Endothelial cell of umbilical vein (primary cell): ENCODE measurements at regions not wholly inside any gene's neighbourhood (a gene's known extent, or its start where the extent isn't known, plus 50 kb on each side); places are given as distances from the start of the nearest gene placed in this dataset.

Experiments used
- BruUV-seq: library from RNA; stranded (reverse); fragments of 400-500 nt; replicated peaks from 2 replicates; lab custom pipeline; 2021; lab: Mats Ljungman, UMichigan
- CTCF ChIA-PET: fragments of 300-600, 350-600 bp; sonication (Branson Sonifier 250); formaldehyde crosslinking; loops from one replicate; lab custom pipeline; 2021; ENCODE audit warnings: antibody characterized with exemption, inconsistent platforms; lab: Charles Lee
- POLR2A ChIA-PET: fragments of 300-600, 350-600 bp; sonication (Branson Sonifier 250); formaldehyde crosslinking; loops from one replicate; lab custom pipeline; 2021; ENCODE audit warnings: antibody characterized with exemption, inconsistent platforms; lab: Charles Lee
- DNase-seq: peaks from one replicate; pipeline ENCODE4 v3.0.0-alpha.2; 2011; ENCODE audit warnings: low read depth, low spot score
- FAIRE-seq: peaks from 2 replicates; lab custom pipeline; 2011; peaks lifted over from hg19 to GRCh38; lab: Jason Lieb, UNC
- H2AFZ ChIP-seq: 2 replicates; pipeline ENCODE4 v1.6.0; 2012; ENCODE audit warnings: low read depth, low read length, control low read depth, inconsistent platforms
- H3K27ac ChIP-seq: 2 replicates; pipeline ENCODE4 v1.5.1; 2011; ENCODE audit warnings: low read depth, mild to moderate bottlenecking, control low read depth, low read length, moderate library complexity; ENCODE audit not compliant: insufficient read depth
- H3K27me3 ChIP-seq, 2 experiments: 2 replicates each; pipeline versions ENCODE4 v1.6.0 to v1.6.1; 2011; ENCODE audit warnings: low read length in 2 of 2, mixed read lengths in 1 of 2; ENCODE audit not compliant: control insufficient read depth in 2 of 2, insufficient read depth in 2 of 2
- H3K36me3 ChIP-seq, 2 experiments: 2 replicates in 1 of 2; 3 replicates in 1 of 2; pipeline ENCODE4 v1.5.1; 2011; ENCODE audit warnings: low read length in 2 of 2, mild to moderate bottlenecking in 1 of 2, moderate library complexity in 1 of 2; ENCODE audit not compliant: control insufficient read depth in 2 of 2, insufficient read depth in 2 of 2; ENCODE audit errors: extremely low read depth in 1 of 2
- H3K4me1 ChIP-seq: 3 replicates; pipeline ENCODE4 v1.5.1; 2011; ENCODE audit warnings: mild to moderate bottlenecking, low read length; ENCODE audit not compliant: control insufficient read depth, insufficient read depth; ENCODE audit errors: extremely low read depth
- H3K4me2 ChIP-seq: 2 replicates; pipeline ENCODE4 v1.6.1; 2011; ENCODE audit warnings: low read length, control low read depth, mixed read lengths; ENCODE audit not compliant: insufficient read depth
- H3K4me3 ChIP-seq, 3 experiments: fragments of 200-600 bp in 1 of 3; sonication (generic), shearing (Covaris generic) in 1 of 3; replicated peaks in 1 of 3; 2 replicates each; pipeline ENCODE4 v1.5.1; 2011 to 2016; ENCODE audit warnings: control low read depth in 3 of 3, low read length in 3 of 3, mild to moderate bottlenecking in 2 of 3, inconsistent platforms in 1 of 3, low read depth in 1 of 3, moderate library complexity in 1 of 3; ENCODE audit not compliant: insufficient read depth in 1 of 3
- H3K79me2 ChIP-seq: 2 replicates; pipeline ENCODE4 v1.6.0; 2012; ENCODE audit warnings: low read length, inconsistent platforms; ENCODE audit not compliant: control insufficient read depth, insufficient read depth
- H3K9ac ChIP-seq: replicated peaks from 2 replicates; pipeline ENCODE3; 2011; ENCODE audit warnings: low read length, control low read depth; ENCODE audit not compliant: insufficient read depth; ENCODE audit errors: extremely low read depth
- H3K9me1 ChIP-seq: replicated peaks from 3 replicates; pipeline ENCODE4 v1.6.0; 2011; ENCODE audit warnings: mild to moderate bottlenecking, low read length; ENCODE audit not compliant: control insufficient read depth, insufficient read depth; ENCODE audit errors: extremely low read depth
- H3K9me3 ChIP-seq: replicated peaks from 2 replicates; pipeline ENCODE4 v1.5.1; 2012; ENCODE audit warnings: low read length, inconsistent platforms; ENCODE audit not compliant: control insufficient read depth, insufficient read depth
- H4K20me1 ChIP-seq: replicated peaks from 2 replicates; pipeline ENCODE3; 2011; ENCODE audit warnings: mild to moderate bottlenecking, low read length; ENCODE audit not compliant: control insufficient read depth, insufficient read depth; ENCODE audit errors: extremely low read depth
- CTCF ChIP-seq, 2 donors: IDR thresholded peaks; 1 replicate in 1 of 2; 2 replicates in 1 of 2; pipeline ENCODE4 v1.5.1; 2011; ENCODE audit warnings: low read length in 2 of 2, mild to moderate bottlenecking in 2 of 2, moderate library complexity in 2 of 2, control low read depth in 1 of 2, inconsistent platforms in 1 of 2, low read depth in 1 of 2; ENCODE audit not compliant: insufficient read depth in 1 of 2; ENCODE audit errors: extremely low read depth in 1 of 2
- EZH2 ChIP-seq: IDR thresholded peaks from 2 replicates; pipeline ENCODE4 v1.6.1; 2012; ENCODE audit warnings: borderline replicate concordance, low read depth, mild to moderate bottlenecking, moderate library complexity, low read length, inconsistent platforms; ENCODE audit not compliant: severe bottlenecking
- FOS ChIP-seq: IDR thresholded peaks from 2 replicates; pipeline ENCODE4 v1.6.1; 2011; ENCODE audit warnings: mild to moderate bottlenecking, low read length, moderate library complexity, borderline replicate concordance; ENCODE audit not compliant: insufficient read depth
- GATA2 ChIP-seq: IDR thresholded peaks from 2 replicates; pipeline ENCODE4 v1.7.0; 2011; ENCODE audit warnings: low read depth, mild to moderate bottlenecking, moderate library complexity, mixed read lengths, low read length; ENCODE audit not compliant: insufficient read length, insufficient read depth
- JUN ChIP-seq: IDR thresholded peaks from 2 replicates; pipeline ENCODE4 v1.6.1; 2011; ENCODE audit warnings: borderline replicate concordance, low read depth; ENCODE audit not compliant: insufficient read length, insufficient read depth
- MAX ChIP-seq: IDR thresholded peaks from 2 replicates; pipeline ENCODE4 v1.6.1; 2011; ENCODE audit not compliant: insufficient read depth, insufficient read length
- MYC ChIP-seq: IDR thresholded peaks from one replicate; pipeline ENCODE4 v1.6.1; 2011; ENCODE audit warnings: mild to moderate bottlenecking, low read depth, low read length
- POLR2A ChIP-seq: IDR thresholded peaks from 2 replicates; pipeline ENCODE4 v1.6.1; 2012; ENCODE audit warnings: low read depth, mild to moderate bottlenecking, control low read depth, low read length
- POLR2AphosphoS5 ChIP-seq: IDR thresholded peaks from 2 replicates; pipeline ENCODE4 v1.6.1; 2012; ENCODE audit warnings: low read depth, mild to moderate bottlenecking, control low read depth, low read length, moderate library complexity; ENCODE audit not compliant: insufficient read depth
- dilution Hi-C: fragments of 300-500 bp; cut with MboI; formaldehyde crosslinking; loops from one replicate; pipeline ENCODE4 v1.15.0; 2019; ENCODE audit warnings: low sequenced_read_pairs; ENCODE audit not compliant: extremely low pct_ligation_motif_present
- intact Hi-C: fragments of 100-400 bp; cut with micrococcal nuclease; formaldehyde crosslinking; loops from one replicate; pipeline ENCODE4 v1.10.0; 2022

GRCh38 chr17:51439395-51440229, 179.3 kb downstream of the UTP18 start:
- Histone ChIP-seq H3K4me3 (no peak overlapping the region), H4K20me1 (no peaks in the 10 kb centered on the region), H3K27me3 (no peaks in the 10 kb centered on the region), H3K4me2 (no peak overlapping the region), H3K27ac (no peak overlapping the region), H3K36me3 (no peaks in the 10 kb centered on the region), H3K9me1 (no peaks in the 10 kb centered on the region), H3K4me1 (no peaks in the 10 kb centered on the region), H3K9me3 (no peaks in the 10 kb centered on the region), H2AFZ (no peak overlapping the region), H3K9ac (no peak overlapping the region), H3K79me2 (no peaks in the 10 kb centered on the region)
- ChIA-PET POLR2A (no interaction called here), CTCF (interaction anchor here (1.8 kb wide), 1 partner anchor 22 kb away, joined by 5 read pairs; no protein-coding TSS in a partner anchor)
- no TSS peak for BruUV-seq
- dilution Hi-C loops (no loop called here), intact Hi-C loops (no loop called here)
- peak; percentile 42 for DNase-seq
- no peak for TF ChIP-seq POLR2A
- peak; percentile 10 for TF ChIP-seq FOS
- TF ChIP-seq JUN = peak; percentile 58
- TF ChIP-seq POLR2AphosphoS5 = no peak
- TF ChIP-seq CTCF (IDR thresholded peaks at IDR 0.05; ENCODE audit: extremely low read depth in 1 of 2, insufficient read depth in 1 of 2, low read depth in 1 of 2, low read length in 2 of 2) = no peak
- no peak for TF ChIP-seq EZH2
- TF ChIP-seq GATA2 = no peak
- no peak for TF ChIP-seq MAX
- TF ChIP-seq MYC = no peak
- FAIRE-seq = no peak
